Forelimb muscle (tissue), 1 donor: ENCODE measurements at regions not wholly inside any gene's neighbourhood (a gene's known extent, or its start where the extent isn't known, plus 50 kb on each side); places are given as distances from the start of the nearest gene placed in this dataset.

ENCODE experiments used
- DNase-seq: peaks from one replicate; pipeline ENCODE4 v3.0.0-alpha.2; 2013; ENCODE audit warnings: low read depth

DNA sequence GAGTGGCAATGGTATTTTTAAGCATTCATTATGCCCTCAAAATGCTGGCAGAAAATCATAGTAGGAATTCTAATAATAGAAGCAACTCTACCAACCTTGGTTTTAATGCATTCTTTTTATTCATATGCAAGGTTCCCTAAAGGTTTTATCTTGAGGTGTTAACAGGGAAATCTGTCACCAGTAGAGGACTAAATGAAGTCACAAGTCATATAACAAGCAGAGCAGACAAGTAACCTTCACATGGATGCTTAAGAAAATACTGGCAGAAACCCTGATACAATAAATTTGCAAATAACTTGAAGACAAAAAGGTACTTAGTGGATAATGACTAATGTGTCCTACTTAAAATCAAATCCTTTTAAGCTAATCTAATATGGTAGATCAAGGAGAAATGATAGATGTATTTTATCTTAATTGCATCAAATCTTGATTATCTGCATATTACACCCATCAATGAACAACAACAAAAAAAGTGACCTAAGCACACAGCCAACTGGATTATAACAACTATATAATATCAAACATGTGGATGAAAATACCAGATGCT lies 73.3 kb downstream of the RFC3 start:
- DNase-seq, result no peak

GRCh38 chr13:33893559-33893958 lies 75.6 kb downstream of the RFC3 start:
- DNase-seq, result no peak

DNA sequence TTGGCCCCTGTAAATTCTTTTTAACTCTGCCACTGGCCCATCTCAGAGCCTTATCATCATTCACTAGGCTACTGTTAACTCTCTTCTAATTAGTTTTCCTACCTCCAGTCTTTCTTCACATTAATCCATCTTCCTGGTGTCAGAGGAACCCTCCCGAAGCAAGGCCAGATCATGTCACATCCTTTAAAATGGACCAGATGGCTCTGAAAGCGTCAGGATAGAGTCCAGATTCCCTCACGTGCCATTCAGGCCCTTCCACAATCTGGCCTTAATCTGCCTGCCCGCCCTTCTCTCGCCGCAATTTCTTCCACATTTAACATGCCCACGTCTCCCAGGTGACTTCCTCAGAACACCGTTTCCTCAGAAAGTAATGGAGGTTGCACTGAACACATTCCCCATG lies 86.5 kb downstream of the RFC3 start:
- DNase-seq, result no peak

- DNase-seq, result no peak
Measured at GRCh38 chr13:33908116-33908515, 90.2 kb downstream of the RFC3 start.

GRCh38 chr13:33910255-33910654 lies 92.3 kb downstream of the RFC3 start:
- DNase-seq, result no peak

GRCh38 chr13:33911521-33911920 lies 93.6 kb downstream of the RFC3 start:
- DNase-seq, result no peak

DNA sequence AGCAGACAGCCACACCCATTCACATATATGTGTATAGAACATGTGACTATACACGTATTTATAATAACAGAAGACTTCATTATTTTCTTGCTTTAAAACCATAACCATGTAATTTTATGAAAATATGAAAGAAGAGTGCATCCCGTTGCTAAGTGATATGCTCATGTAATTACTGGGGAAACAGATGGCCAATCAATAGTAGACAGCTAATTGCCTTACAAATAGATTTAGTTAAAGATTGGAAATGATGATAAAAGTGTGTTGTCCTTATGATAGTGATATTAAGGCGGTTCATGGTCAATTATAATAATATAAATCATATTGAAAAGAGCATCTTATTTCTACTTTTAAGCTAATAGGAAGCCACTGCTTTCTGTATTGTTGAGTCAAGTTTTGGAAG lies 95.9 kb downstream of the RFC3 start:
- DNase-seq, result no peak

DNA sequence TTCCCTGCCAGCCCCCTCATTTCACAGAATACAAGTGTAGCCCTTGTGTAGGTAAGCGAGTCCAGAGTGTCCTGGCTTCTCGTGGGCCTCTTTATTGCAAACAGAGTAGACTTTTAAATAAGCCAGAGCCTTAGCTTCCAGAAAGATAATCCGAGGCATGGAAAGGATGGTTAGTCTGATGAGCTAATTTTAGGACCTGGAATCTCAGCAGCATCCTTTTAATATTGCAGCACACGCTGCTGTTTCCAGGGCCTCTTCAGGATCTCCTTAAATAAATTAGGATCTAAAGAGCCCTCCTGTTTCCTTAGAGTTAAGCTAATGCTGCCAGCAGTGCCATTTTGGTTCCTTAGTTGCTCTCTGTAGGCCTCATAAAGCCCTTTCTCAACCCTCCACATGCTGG lies 99.2 kb downstream of the RFC3 start:
- no peak for DNase-seq

DNA sequence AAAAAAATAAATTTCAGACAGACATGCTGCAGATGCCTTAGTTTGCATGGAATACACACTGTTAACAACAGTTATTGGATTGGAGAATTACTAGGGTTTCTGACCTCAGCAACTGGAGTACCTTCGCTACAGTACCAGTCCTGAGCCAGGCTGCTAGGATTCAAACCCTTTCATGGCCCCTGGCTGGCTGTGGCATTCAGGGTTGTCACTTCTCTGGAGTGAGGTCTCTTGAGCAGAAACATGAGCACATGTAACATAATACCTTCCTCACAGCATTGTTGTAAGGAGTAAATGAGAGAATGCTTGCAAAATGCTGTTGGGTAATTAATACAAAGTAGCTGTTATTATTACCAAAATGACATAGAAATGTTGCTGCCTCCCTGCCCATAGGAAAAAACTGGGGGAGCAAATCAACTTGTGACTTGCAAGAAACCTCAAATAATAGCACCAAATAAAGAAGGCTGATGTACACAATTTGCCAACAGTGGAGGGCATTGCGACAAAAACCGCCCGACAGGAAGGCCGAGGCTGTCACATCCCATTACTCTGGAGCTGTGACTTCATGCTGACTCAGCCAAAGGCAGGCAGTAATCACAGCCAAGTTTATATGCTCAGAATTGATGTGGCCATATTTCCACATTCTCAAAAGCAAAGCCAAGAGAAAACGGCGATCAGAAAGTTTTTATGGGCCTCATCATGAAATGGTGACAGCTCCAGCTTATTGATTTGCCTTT lies 100.4 kb downstream of the RFC3 start:
- no peak for DNase-seq

GRCh38 chr13:33919120-33919519 lies 101.2 kb downstream of the RFC3 start:
- DNase-seq, result no peak

DNA sequence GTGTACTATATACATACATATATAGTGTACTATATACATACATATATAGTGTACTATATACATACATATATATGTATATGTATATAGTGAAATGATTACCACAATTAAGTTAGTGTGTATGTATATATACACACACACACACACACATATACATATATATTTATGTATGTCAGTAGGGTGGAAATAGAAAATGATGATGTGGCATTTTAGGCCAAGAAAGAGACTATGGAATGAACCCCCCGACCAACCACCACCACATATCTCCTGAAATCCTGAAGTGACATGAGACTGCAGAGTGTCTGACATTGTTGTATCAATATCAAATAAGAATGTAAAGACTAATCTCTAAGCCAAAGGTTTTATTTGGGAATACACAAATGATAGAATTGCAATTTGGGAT lies 107.6 kb downstream of the RFC3 start:
- no peak for DNase-seq

GRCh38 chr13:33927315-33927714 lies 109.4 kb downstream of the RFC3 start:
- no peak for DNase-seq

DNA sequence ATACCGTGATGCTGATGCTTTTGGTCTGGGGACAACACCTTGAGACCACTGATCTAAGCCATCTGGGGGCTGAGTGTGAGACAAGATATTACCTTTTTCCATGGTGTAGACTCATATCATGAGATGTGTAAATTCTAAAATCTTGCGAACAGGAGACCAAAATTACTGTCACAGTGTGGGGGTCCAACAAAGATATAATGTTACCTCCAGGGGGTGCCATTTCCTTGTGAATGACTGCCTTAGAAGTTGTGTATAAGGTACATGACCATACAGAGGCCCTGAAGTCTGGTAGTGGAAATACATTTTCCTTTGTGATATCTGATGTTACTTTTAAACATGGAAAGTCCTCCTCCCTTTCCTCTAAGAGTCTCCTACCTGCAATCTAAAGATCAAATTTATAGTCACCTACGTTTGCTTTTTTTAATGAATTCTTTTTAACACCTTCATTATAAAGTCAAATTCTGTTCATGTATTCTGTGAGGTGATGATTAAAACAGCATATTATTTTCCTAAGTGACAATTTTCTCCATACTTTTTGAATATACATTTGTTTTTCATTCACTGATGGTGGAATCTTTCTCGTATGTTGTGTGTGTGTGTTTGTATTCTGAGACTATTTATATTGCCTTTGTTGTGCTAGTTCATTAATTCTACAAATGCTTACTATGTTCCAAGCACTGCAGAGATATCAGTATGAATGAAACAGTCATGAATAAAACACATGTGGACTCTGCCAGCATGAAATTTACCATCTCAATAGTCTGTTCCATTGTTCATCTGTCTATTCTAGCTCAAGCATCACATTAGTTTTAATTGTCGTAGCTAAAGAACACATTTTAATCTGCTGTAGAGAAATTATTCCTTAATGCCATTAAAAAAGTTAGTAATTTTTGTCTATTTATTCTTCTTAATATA lies 113.7 kb downstream of the RFC3 start:
- no peak for DNase-seq

GRCh38 chr13:33932769-33933406 lies 114.9 kb downstream of the RFC3 start:
- no peak for DNase-seq

- no peak for DNase-seq
Measured at GRCh38 chr13:33933810-33934209, 115.9 kb downstream of the RFC3 start.

- DNase-seq, result no peak
Measured at GRCh38 chr13:33934343-33934742, 116.4 kb downstream of the RFC3 start.

- DNase-seq, result no peak
Measured at GRCh38 chr13:33934951-33935371, 117.0 kb downstream of the RFC3 start.

GRCh38 chr13:33935969-33936368 lies 118.0 kb downstream of the RFC3 start:
- DNase-seq, result no peak

DNA sequence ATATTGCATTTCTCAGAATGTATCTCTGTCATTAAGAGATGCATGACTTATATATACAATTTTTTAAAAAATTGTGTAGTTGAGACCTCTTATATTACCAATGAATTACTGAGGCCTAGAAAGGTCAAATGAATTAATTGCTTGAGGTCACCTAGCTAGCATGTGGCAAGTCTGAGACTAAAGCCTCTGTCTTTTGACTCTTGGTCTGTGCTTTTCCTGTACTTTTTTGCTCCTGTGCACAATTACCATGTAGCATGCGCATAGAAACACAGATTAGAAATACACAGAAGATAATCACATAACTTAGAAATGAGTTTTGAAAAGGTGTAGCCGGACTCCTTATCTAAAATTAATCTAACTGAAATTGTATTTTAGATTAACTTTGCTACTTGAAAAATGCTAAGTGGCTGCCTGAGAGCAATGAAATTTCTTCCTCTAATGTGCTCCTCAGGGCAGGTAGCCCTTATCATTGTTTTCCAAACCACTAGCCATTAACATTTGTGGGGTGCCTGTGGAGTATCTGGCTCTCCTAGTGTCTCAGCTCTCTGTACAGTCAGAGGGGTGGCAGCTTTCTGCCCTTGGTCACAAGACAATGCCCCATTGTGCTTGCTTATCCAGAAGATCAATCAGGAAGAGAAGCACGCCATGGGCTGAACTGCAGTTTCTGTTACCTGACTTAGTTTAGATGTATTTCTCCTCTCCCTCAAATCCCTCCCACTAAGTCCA lies 119.6 kb downstream of the RFC3 start:
- DNase-seq, result no peak

GRCh38 chr13:33940256-33940655 lies 122.3 kb downstream of the RFC3 start:
- DNase-seq, result no peak

GRCh38 chr13:33940898-33941297 lies 122.9 kb downstream of the RFC3 start:
- no peak for DNase-seq

DNA sequence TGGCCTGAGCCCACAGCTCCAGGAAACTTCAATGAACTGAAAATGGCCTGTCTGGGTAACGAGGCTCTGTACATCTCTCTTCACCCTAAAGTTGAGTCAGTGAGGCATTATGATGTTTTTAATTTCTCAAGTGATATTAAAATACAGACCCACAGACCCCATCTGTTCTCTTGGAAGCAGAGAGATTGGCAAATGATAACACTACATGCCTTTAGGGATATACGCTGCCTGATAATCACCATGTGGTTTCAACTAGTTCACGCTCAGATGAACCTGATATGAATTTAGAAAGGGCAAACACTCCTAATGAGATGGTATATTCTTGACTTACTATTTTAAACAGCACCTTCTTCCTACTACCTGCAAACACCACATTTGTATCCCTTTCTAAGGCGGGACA lies 127.5 kb downstream of the RFC3 start:
- no peak for DNase-seq
